Immature natural killer cell (primary cell): ENCODE measurements at regions not wholly inside any gene's neighbourhood (a gene's known extent, or its start where the extent isn't known, plus 50 kb on each side); places are given as distances from the start of the nearest gene placed in this dataset.
"Not testable (repeated sequence)": the region's sequence is repeated elsewhere in the genome, so short reads cannot be mapped to it uniquely, and the experiment has no call there.

Experiments
- DNase-seq, 3 donors: peaks; one replicate each; pipeline ENCODE4 v3.0.0; 2022; ENCODE audit warnings: mixed read lengths in 1 of 3
- H3K27ac Mint-ChIP-seq, 6 donors: one replicate each; pipeline ENCODE4 v1.8.0; 2020; ENCODE audit warnings: mixed read lengths in 6 of 6, mild to moderate bottlenecking in 5 of 6, inconsistent platforms in 4 of 6, moderate library complexity in 3 of 6
- H3K27me3 Mint-ChIP-seq, 3 donors: one replicate each; pipeline ENCODE4 v1.8.0; 2020 to 2021; ENCODE audit warnings: low read depth in 3 of 3, mild to moderate bottlenecking in 3 of 3, mixed read lengths in 3 of 3, moderate library complexity in 3 of 3, inconsistent platforms in 1 of 3
- H3K36me3 Mint-ChIP-seq, 3 donors: one replicate each; pipeline ENCODE4 v1.8.0; 2020; ENCODE audit warnings: mixed read lengths in 3 of 3, inconsistent platforms in 2 of 3, mild to moderate bottlenecking in 2 of 3
- H3K4me1 Mint-ChIP-seq, 2 donors: one replicate each; pipeline ENCODE4 v1.8.0; 2020; ENCODE audit warnings: inconsistent platforms in 2 of 2, mild to moderate bottlenecking in 2 of 2, mixed read lengths in 2 of 2, moderate library complexity in 1 of 2
- H3K4me3 Mint-ChIP-seq, 5 donors: one replicate each; pipeline ENCODE4 v1.8.0; 2020; ENCODE audit warnings: mild to moderate bottlenecking in 5 of 5, mixed read lengths in 5 of 5, inconsistent platforms in 3 of 5, moderate library complexity in 3 of 5
- H3K9me3 Mint-ChIP-seq, 6 donors: one replicate each; pipeline ENCODE4 v1.8.0; 2020; ENCODE audit warnings: mild to moderate bottlenecking in 6 of 6, mixed read lengths in 6 of 6, inconsistent platforms in 4 of 6, moderate library complexity in 3 of 6

DNA sequence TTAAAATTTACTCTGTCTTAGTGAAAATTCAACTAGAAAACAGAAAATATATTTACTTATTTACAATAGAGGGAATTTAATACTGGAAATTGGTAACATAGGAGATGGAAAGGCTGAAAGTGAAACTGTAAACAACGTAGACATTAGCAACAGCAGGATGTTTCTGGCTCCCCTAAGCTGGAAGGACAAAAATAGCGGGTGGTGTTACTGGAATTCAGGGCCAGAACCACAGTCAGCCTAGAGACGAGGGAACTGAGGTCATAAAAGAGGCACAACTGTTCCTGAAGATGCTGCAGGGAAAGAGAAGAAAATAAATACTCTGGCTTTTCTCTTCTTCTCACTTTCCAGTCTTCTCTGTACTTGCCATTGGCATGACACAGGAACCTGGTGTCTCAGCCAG, 80.4 kb upstream of the NIPBL start:
- Mint-ChIP-seq H3K9me3 (no peaks in the 10 kb centered on the region), H3K27ac (no peak overlapping the region), H3K4me3 (no peak overlapping the region), H3K4me1 (no peaks in the 10 kb centered on the region), H3K36me3 (no peaks in the 10 kb centered on the region), H3K27me3 (peaks cover 0 to 12% (median 3%) of the 10 kb centered on the region in 3 donors)
- DNase-seq = no peak

DNA sequence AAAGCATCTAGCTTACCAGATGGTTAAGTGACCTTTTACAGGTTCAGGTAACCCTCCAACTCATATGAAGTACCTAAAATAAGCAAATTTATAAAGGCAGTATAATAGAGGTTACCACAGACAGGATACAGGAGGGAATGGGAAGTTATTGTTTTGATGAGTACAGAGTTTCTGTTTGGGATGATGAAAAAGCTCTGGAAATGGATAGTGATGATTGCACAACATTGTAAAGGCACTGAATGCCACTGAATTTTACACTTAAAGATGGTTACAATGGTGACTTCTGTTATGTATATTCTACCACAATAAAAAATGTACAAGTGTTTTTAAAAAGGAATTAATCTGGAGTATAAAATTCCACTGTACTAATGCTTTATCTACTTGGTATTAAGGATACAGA, 75.0 kb upstream of the NIPBL start:
- no peaks in the 10 kb centered on the region for H3K4me1 Mint-ChIP-seq
- H3K27me3 Mint-ChIP-seq = peaks cover 0 to 9% (median 4%) of the 10 kb centered on the region in 3 donors

DNA sequence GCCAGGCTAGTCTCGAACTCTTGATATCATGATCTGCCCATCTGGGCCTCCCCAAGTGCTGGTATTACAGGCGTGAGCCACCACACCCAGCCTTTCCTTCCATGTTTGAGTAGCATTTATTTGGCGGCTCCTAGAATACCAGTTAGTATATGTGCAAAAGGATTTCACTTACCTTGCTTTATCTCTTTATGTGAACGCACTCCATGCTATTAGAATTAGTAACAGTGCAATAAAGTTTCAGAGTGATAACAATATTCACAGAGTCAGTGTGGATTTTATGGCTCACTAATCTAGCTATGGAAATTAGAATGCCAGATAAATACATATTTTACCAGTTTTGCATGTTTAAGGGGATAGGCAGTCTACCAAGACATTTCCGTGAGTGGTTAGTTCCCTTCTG, 74.4 kb upstream of the NIPBL start:
- Mint-ChIP-seq H3K27me3 (peaks cover 0 to 9% (median 4%) of the 10 kb centered on the region in 3 donors), H3K4me1 (no peaks in the 10 kb centered on the region), H3K36me3 (no peaks in the 10 kb centered on the region), H3K4me3 (no peak overlapping the region), H3K9me3 (no peaks in the 10 kb centered on the region), H3K27ac (no peak overlapping the region)
- DNase-seq = no peak

More for the DNA sequence above, 75.0 kb upstream of the NIPBL start:
- Mint-ChIP-seq H3K9me3 (no peaks in the 10 kb centered on the region), H3K27ac (no peak overlapping the region), H3K36me3 (no peaks in the 10 kb centered on the region), H3K4me3 (no peak overlapping the region)
- no peak for DNase-seq

DNA sequence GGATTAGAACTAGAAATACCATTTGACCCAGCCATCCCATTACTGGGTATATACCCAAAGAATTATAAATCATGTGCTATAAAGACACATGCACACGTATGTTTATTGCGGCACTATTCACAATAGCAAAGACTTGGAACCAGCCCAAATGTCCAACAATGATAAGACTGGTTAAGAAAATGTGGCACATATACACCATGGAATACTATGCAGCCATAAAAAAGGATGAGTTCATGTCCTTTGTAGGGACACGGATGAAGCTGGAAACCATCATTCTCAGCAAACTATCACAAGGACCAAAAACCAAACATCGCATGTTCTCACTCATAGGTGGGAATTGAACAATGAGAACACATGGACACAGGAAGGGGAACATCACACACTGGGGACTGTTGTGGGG, 63.3 kb upstream of the NIPBL start:
- DNase-seq, H3K4me1 Mint-ChIP-seq: not testable (repeated sequence)

DNA sequence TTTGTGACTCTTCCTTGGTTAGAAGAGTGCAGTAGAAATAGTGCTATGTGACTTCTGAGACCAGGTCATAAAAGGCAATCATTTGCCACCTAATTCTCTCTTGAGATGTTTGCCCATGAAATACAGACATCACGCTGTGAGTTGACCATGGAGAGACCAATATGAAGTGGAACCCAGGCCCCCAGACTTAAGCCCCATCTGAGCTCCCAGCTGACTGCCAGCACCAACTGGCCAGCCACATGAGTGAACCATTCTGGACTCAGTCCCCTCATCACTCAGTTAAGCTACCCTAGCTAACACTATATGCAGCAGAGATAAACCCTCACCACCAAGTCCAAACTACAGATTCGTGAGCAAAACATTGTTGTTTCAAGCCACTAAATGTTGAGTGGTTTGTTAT, 60.7 kb upstream of the NIPBL start:
- no peak for DNase-seq
- peaks cover 2 to 7% (median 5%) of the 10 kb centered on the region in 3 donors for H3K27me3 Mint-ChIP-seq
- no peak overlapping the region for H3K4me3 Mint-ChIP-seq
- no peak overlapping the region for H3K27ac Mint-ChIP-seq
- no peaks in the 10 kb centered on the region for H3K4me1 Mint-ChIP-seq
- no peaks in the 10 kb centered on the region for H3K9me3 Mint-ChIP-seq
- H3K36me3 Mint-ChIP-seq = no peaks in the 10 kb centered on the region

More for the DNA sequence above, 63.3 kb upstream of the NIPBL start:
- not testable (repeated sequence) for H3K27ac Mint-ChIP-seq, H3K9me3 Mint-ChIP-seq, H3K36me3 Mint-ChIP-seq, H3K4me3 Mint-ChIP-seq, H3K27me3 Mint-ChIP-seq

DNA sequence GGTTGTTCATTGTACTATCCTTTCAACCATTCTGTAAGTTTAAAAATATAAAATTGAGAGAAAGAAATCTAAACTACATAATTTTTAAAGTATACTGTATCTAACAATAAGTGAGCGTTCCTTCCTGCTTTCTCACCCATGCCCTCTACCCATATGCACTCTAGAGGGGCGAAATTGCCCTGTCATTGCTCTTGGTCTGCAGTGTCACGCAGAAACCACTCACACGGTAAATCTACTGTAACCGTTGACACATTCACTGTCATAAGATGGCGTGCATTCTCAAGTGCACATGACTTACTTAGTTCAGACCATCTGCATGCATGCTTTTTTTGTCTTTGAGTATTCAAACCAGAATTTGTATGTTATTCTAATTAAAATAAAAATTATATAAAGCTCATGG, 55.7 kb upstream of the NIPBL start:
- peaks cover 2 to 16% (median 9%) of the 10 kb centered on the region in 3 donors for H3K27me3 Mint-ChIP-seq
- H3K4me3 Mint-ChIP-seq = no peak overlapping the region
- no peaks in the 10 kb centered on the region for H3K36me3 Mint-ChIP-seq
- H3K4me1 Mint-ChIP-seq = no peaks in the 10 kb centered on the region
- no peak overlapping the region for H3K27ac Mint-ChIP-seq
- no peak for DNase-seq
- H3K9me3 Mint-ChIP-seq = peaks cover 0 to 3% (median 0%) of the 10 kb centered on the region in 6 donors

DNA sequence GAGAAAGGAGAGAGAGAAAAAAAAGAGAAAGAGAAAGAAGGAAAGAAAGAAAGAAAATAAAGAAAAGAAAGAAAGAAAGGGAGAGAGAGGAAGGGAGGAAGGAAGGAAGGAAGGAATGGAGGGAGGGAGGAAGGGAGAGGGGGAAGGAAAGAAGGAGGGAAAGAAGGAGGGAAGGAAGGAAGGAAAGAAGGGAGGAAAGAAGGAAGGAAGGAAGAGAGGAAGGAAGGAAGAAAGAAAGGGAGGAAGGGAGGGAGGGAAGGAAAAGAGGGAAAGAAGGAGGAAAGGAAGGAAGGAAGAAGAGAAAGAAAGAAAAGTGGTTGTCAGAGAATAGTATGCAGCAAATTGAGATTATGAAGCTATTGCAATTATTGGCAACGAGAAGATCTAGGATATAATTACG, 49.9 kb upstream of the NIPBL start:
- H3K4me1 Mint-ChIP-seq = no peaks in the 10 kb centered on the region
- DNase-seq = no peak
- H3K9me3 Mint-ChIP-seq = peaks cover 0 to 5% (median 0%) of the 10 kb centered on the region in 6 donors
- H3K27ac Mint-ChIP-seq = no peak overlapping the region
- no peaks in the 10 kb centered on the region for H3K36me3 Mint-ChIP-seq
- H3K4me3 Mint-ChIP-seq = no peak overlapping the region
- peaks cover 0 to 21% (median 4%) of the 10 kb centered on the region in 3 donors for H3K27me3 Mint-ChIP-seq
